ENCODE measurements at regions not wholly inside any gene's neighbourhood (a gene's known extent, or its start where the extent isn't known, plus 50 kb on each side); places are given as distances from the start of the nearest gene placed in this dataset.

GRCh38 chr1:204754821-204755220 is 69.3 kb upstream of the LRRN2 start:
- TF ChIP-seq TARDBP (IDR thresholded peaks at IDR 0.05), result no peak
- TF ChIP-seq FOXA1 (IDR thresholded peaks at IDR 0.05), result no peak
- no peak for TF ChIP-seq PKNOX1 (IDR thresholded peaks at IDR 0.05)
- TF ChIP-seq SUZ12 (IDR thresholded peaks at IDR 0.05), result no peak
- no peak for TF ChIP-seq HDGF (IDR thresholded peaks at IDR 0.05; ENCODE audit: borderline replicate concordance)
- no peak for TF ChIP-seq ELF4 (IDR thresholded peaks at IDR 0.05)
- no peak for TF ChIP-seq CTBP1 (IDR thresholded peaks at IDR 0.05; ENCODE audit: borderline replicate concordance)
- no peak for TF ChIP-seq BHLHE40 (IDR thresholded peaks at IDR 0.05; ENCODE audit: borderline replicate concordance)

Data from HEK293T (cell line).